Lung (tissue), 11 donors: ENCODE measurements at regions not wholly inside any gene's neighbourhood (a gene's known extent, or its start where the extent isn't known, plus 50 kb on each side); places are given as distances from the start of the nearest gene placed in this dataset.
A peak's percentile ranks its signal among the peaks of the same experiment; 100 is the strongest.

Experiments
- ATAC-seq: fragments of 200-7000 bp; cut with Tn5 transposase; one replicate; pipeline ENCODE4 v1.9.1; 2020; ENCODE audit warnings: moderate number of reproducible peaks; ENCODE audit not compliant: insufficient read depth, low FRiP score
- DNase-seq, 3 donors: peaks; one replicate each; pipeline ENCODE4 v3.0.0-alpha.2; 2013 to 2017
- H3K27ac ChIP-seq, 2 donors: one replicate each; pipeline ENCODE4 v1.5.1; 2013; ENCODE audit warnings: mild to moderate bottlenecking in 2 of 2, moderate library complexity in 2 of 2, control low read depth in 1 of 2, inconsistent platforms in 1 of 2, low read depth in 1 of 2, low read length in 1 of 2
- H3K27me3 ChIP-seq, 3 donors: one replicate each; pipeline ENCODE4 v1.5.1; 2013; ENCODE audit warnings: low read length in 2 of 3; ENCODE audit not compliant: control insufficient read depth in 3 of 3, insufficient read depth in 3 of 3
- H3K36me3 ChIP-seq, 4 donors: one replicate each; pipeline ENCODE4 v1.5.1; 2013; ENCODE audit warnings: low read length in 4 of 4, mild to moderate bottlenecking in 1 of 4, moderate library complexity in 1 of 4; ENCODE audit not compliant: control insufficient read depth in 4 of 4, insufficient read depth in 4 of 4
- H3K4me1 ChIP-seq, 5 donors: one replicate each; pipeline ENCODE4 v1.5.1; 2013; ENCODE audit warnings: low read length in 5 of 5, mild to moderate bottlenecking in 2 of 5, moderate library complexity in 1 of 5; ENCODE audit not compliant: control insufficient read depth in 5 of 5, insufficient read depth in 5 of 5
- H3K4me3 ChIP-seq: one replicate; pipeline ENCODE4 v1.5.1; 2013; ENCODE audit warnings: mild to moderate bottlenecking, control low read depth, moderate library complexity
- H3K9ac ChIP-seq, 2 donors: one replicate each; pipeline ENCODE4 v1.5.1; 2013; ENCODE audit warnings: low read length in 2 of 2, control low read depth in 1 of 2; ENCODE audit not compliant: insufficient read depth in 1 of 2
- H3K9me3 ChIP-seq, 4 donors: one replicate each; pipeline ENCODE4 v1.5.1; 2013; ENCODE audit warnings: low read length in 3 of 4, mild to moderate bottlenecking in 1 of 4, moderate library complexity in 1 of 4; ENCODE audit not compliant: control insufficient read depth in 4 of 4, insufficient read depth in 3 of 4
- WGBS, 2 donors: extraction: QIAGEN DNeasy Blood & Tissue Kit; methylation state at CpG; one replicate each; pipeline ENCODE4 v1.1.7; 2013; 5-methylcytosine and 5-hydroxymethylcytosine counted together
- TF ChIP-seq, protein P1 (sequence below): IDR thresholded peaks from 2 replicates; pipeline ENCODE4 v1.5.1; 2012; ENCODE audit warnings: mild to moderate bottlenecking; ENCODE audit errors: control extremely low read depth, extremely low read depth
- donor health status: control.
- donor health status: control.
- donor health status: Bipolar disorder and iron deficiency.
- donor health status: healthy.
- donor health status: DM: yes; HTN: yes; CAD: no.

DNA sequence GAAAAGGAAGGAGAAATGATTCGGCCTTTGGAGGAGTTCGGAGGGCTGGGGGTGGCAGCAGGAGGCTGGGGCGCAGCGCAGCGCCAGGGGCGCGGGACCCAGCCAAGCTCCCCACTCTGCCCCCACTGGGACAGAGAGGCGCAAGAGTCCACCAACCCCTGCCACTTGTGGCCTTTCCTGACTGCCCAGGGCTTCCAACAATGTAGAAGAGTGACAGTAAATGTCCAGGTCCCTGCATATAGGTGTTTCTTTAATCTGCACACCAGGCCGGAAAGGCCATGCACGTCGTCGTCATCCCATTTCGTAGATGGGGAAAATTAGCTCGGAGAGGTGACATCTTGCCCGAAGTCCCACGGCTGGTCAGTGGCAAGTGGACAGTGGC, 96.6 kb downstream of the INHBB start:
- peak overlapping the region in 1 of 2 donors; percentile 76 for H3K27ac ChIP-seq
- ATAC-seq (no peak), DNase-seq (no peak)
- WGBS, 2 donors: 4 to 5% methylated on average over 16 of the region's 16 CpGs
- H3K27me3 ChIP-seq: peaks cover 0 to 30% (median 22%) of the 10 kb centered on the region in 3 donors
- no peaks in the 10 kb centered on the region for H3K36me3 ChIP-seq
- TF ChIP-seq, protein P1, sequence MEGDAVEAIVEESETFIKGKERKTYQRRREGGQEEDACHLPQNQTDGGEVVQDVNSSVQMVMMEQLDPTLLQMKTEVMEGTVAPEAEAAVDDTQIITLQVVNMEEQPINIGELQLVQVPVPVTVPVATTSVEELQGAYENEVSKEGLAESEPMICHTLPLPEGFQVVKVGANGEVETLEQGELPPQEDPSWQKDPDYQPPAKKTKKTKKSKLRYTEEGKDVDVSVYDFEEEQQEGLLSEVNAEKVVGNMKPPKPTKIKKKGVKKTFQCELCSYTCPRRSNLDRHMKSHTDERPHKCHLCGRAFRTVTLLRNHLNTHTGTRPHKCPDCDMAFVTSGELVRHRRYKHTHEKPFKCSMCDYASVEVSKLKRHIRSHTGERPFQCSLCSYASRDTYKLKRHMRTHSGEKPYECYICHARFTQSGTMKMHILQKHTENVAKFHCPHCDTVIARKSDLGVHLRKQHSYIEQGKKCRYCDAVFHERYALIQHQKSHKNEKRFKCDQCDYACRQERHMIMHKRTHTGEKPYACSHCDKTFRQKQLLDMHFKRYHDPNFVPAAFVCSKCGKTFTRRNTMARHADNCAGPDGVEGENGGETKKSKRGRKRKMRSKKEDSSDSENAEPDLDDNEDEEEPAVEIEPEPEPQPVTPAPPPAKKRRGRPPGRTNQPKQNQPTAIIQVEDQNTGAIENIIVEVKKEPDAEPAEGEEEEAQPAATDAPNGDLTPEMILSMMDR: no peak
- peaks cover 0 to 11% (median 5%) of the 10 kb centered on the region in 5 donors for H3K4me1 ChIP-seq
- H3K4me3 ChIP-seq: no peak overlapping the region
- peak overlapping the region in 1 of 2 donors; percentile 54 for H3K9ac ChIP-seq
- no peaks in the 10 kb centered on the region for H3K9me3 ChIP-seq

DNA sequence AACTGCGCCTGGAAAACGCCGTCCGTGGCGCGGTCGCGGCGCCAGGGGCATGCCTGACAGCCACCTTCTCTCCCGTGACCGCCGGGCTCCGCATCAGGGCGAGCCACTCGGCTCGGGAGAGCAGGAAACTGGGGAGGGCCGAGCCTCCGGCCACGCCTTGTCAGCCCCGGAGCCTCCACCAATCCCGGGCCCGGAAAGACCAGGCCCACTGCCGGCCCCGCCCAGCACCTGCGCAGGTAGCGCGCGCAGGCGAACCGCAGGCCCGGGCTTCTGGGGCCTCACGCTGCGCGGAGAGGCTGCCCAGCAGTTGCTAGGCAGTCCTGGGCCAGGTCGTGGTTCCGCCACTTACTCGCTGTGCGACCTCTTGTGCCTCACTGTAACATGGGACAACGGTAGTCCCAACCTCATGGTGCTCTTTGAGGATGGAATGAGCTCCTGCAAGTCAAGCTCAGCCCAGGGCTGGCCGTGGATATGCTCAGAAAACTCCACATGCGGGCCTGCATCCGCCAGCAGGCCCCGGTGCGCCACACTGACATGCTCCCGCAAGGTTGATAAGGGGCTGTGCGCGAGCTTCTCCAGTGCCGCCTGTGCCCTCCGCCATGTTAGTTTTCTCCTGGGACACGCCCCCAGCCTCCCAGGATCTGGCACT, 97.1 kb downstream of the INHBB start:
- TF ChIP-seq, protein P1: no peak
- peak; percentile 46 to 69 (median 64) for DNase-seq
- Histone ChIP-seq H3K4me3 (no peak overlapping the region), H3K9ac (no peak overlapping the region), H3K36me3 (no peaks in the 10 kb centered on the region), H3K27ac (peak overlapping the region in 1 of 2 donors; percentile 76), H3K27me3 (peaks cover 0 to 30% (median 22%) of the 10 kb centered on the region in 3 donors), H3K9me3 (no peaks in the 10 kb centered on the region), H3K4me1 (peaks cover 0 to 11% (median 5%) of the 10 kb centered on the region in 5 donors)
- ATAC-seq: peak; percentile 93
- WGBS, 2 donors: 8 to 15% methylated on average over 50 of the region's 50 CpGs

DNA sequence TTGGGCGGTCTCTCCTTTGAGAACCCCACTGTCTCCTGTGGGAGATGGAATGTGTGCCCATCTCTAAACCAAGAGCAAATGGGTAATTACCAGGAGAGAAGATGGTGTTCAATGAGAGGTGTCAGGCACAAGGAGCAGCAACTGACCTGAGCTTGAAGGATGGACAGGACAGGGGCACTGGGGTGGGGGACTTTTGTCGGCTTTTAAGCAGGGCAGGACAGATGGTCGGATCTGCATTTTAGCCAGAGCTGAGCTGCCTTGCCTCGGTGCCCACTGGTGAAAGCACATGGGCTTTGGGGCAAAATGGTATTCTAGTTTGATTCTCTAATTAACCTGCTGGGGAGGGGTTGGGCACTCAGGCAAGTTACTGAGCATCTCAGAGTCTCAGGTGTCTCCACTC, 98.0 kb downstream of the INHBB start:
- DNase-seq (no peak), ATAC-seq (no peak)
- Histone ChIP-seq H3K27ac (no peak overlapping the region), H3K4me3 (no peak overlapping the region), H3K27me3 (peaks cover 0 to 30% (median 22%) of the 10 kb centered on the region in 3 donors), H3K9ac (no peak overlapping the region), H3K36me3 (no peaks in the 10 kb centered on the region), H3K4me1 (peaks cover 0 to 11% (median 5%) of the 10 kb centered on the region in 5 donors), H3K9me3 (no peaks in the 10 kb centered on the region)
- WGBS, 2 donors: 82% methylated on average over 4 of the region's 4 CpGs
- TF ChIP-seq, protein P1: no peak
